ENCODE measurements at regions not wholly inside any gene's neighbourhood (a gene's known extent, or its start where the extent isn't known, plus 50 kb on each side); places are given as distances from the start of the nearest gene placed in this dataset.
"Not testable (repeated sequence)": the region's sequence is repeated elsewhere in the genome, so short reads cannot be mapped to it uniquely, and the experiment has no call there.

DNA sequence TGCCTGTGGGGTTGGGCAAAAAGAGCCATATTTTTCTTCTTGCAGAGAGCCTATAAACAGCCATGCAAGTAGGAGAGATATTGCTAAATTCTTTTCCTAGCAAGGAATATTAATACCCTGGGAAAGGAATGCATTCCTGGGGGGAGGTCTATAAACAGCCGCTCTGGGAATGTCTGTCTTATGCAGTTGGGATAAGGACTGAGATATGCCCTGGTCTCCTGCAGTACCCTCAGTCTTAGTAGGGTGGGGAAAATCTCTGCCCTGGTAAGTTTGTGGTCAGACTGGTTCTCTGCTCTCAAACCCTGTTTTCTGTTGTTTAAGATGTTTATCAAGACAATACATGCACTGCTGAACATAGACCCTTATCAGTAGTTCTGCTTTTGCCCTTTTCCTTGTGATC lies 508.3 kb downstream of the IRS1 start:
- DNase-seq (ENCODE audit: low read depth, low spot score) = not testable (repeated sequence)

DNA sequence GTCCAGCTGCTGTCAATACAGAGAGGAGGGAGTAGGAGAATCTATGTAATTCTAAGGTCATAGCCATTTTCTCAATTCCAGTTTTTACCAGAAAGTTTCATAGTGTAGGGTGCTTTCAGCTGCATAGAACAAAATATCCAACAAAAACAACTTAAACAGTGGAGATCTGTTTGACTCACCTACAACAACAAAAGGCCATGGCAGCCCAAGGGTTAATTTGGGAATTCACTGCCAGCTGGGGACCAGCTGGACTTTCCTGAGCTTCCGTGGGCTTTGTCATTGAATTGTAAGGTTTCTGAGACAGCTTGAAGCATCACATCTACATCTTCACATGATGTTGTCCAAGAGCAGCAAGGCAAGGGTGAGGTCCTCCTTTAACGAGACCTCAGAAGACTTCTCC lies 512.7 kb downstream of the IRS1 start:
- DNase-seq (ENCODE audit: low read depth, low spot score) = no peak

DNA sequence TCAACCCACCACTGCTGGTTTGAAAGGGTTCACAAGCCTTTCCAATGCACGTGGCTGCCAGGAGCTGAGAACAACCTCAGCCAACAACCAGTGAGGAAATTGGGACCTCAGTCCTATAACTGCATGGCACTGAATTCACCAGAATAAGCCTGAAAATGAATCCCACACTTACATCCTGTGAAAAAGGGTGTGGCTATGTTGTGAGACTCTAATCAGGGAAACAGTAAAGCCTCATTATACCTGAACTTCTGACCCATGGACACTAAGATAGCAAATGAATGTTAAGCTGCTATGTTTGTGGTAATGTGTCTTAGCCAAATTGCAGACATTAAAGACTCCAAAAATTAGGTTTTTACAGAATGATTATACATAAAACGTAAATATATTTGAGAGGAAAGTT lies 515.8 kb downstream of the IRS1 start:
- no peak for DNase-seq (ENCODE audit: low read depth, low spot score)

DNA sequence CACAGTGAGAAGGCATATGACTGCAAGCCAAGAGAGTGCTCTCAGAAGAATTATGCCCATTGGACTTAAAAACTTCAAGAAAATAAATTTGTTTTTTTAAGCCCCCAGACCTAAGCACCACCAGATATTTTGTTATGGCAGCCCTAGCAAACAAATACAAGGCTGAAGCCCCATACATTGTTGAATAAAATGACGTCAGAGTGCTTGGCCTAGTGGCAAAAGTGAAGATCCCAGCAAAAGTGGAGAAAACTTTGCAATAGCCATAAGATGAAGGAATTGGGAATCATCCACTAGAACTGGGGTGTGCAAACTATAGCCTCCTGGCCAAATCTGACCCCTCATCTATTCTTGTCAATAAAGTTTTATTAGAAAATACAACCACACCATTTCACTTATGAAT lies 517.5 kb downstream of the IRS1 start:
- no peak for DNase-seq (ENCODE audit: low read depth, low spot score)

DNA sequence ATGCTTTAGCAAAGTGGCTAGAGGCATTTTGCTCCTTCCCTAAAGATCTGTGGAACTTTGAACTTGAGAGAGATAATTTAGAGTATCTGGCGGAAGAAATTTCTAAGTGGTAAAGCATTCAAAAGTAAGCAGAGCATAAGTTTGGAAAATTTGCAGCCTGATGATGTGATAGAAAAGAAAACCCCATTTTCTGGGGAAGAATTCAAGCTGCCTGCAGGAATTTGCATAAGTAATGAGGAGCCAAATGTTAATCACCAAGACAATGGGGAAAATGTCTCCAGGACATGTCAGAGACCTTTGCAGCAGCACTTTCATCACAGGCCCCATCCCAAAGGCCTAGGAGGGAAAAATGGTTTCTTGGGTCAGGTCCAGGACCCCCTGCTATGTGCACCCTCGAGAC lies 519.5 kb downstream of the IRS1 start:
- DNase-seq (ENCODE audit: low read depth, low spot score) = not testable (repeated sequence)

DNA sequence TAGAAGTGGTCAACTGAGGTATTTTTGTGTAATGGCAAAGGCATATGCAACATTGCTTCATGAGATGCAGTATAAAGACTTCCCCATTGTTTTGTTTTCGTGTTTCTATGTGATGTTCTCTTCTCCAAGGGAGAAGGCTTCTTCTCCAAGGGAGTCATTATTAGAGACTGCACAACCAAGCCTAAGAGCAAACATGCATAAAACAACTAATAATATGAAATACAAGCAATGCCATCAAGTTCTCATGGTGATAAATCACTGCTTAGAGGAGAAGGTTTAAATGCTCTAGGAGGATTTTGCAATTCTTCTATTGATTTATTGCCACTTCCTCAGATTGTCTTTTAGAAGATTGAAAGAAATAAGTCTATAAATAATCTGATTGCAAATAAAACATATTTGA lies 524.4 kb downstream of the IRS1 start:
- DNase-seq (ENCODE audit: low read depth, low spot score) = no peak

DNA sequence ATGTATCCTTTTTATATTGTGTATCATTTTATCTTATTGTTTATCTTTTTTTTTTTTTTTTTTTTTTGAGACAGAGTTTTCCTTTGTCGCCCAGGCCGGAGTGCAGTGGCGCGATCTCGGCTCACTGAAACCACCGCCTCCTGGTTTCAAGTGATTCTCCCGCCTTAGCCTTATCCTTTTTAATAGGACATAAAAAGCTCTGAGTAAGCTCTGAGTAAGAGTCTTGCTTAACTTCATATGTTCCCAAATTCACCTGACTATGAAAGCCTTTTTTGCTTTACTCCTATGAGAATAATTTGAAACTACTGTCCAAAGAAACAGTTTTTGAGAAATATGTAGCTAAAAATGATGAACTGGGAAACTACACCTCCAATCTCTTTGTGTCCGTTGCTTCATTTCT lies 525.5 kb downstream of the IRS1 start:
- no peak for DNase-seq (ENCODE audit: low read depth, low spot score)

DNA sequence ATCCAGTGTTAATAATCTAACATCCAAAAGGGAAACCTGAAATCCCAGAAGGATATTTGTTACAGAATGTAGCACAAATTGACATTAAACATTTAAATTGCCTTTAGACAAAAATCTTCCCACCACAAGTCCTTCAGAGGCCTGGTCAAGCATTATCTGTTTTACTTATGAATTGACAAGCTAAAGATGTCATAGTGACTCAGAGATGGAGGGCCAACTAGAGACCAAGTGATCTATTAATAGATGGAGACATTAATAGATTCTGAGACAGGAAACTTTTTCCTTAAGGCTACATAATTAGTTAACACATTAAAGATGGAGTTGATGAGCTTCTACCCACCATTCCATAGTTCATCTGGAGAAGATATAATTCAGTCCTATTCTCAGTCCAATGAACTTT lies 526.2 kb downstream of the IRS1 start:
- no peak for DNase-seq (ENCODE audit: low read depth, low spot score)

DNA sequence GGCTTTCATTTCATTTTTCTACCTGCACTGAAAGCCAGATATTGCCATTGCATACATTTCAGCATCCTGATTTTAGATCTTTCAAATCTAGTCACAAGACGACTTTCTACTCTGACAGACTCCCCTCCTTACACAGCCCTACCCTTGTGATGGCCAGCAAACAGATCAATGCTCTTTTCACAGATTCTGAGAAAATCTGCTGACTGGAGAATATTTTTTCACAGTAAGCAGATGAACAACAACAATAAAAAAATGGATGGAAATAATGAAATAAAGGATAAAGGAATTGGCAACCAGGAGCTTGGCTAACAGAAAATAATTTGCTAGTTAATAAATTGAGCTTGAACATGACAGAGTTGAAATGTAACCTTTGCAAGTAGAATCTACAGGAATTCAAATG lies 527.2 kb downstream of the IRS1 start:
- DNase-seq (ENCODE audit: low read depth, low spot score) = no peak

DNA sequence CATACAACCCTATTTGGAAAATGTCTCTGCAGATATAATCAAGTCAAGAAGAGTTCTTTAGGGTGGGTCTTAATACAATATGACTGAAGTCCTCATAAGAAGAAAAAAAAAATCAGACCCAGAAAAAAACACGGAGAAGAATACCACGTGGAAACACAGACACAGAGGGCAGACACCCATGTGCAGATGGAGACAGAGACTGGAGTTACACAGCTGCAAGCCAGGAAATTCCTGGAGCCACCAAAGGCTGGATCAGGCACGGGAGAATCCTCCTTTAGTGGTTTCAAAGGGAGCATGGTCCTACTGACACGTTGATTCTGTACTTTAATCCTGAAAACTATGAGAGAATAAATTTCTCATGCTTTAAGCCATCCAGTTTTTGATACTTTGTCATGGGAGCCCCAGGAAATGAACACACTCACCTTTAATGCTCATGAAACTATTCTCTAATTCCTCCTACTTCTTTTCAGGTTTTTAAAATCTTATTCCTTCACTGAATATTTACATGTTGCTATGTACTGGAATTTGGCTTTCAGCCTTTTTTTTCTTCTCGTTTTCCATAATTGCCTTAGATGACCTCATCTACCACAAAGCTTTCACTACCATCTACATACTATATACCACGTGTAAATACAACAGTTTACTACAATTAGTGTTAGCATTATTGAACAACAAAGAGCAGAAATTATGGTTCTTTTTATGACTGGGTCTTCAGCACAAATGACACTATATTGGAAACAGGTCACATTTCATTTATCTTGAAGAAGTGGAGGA lies 529.1 kb downstream of the IRS1 start:
- no peak for DNase-seq (ENCODE audit: low read depth, low spot score)

DNA sequence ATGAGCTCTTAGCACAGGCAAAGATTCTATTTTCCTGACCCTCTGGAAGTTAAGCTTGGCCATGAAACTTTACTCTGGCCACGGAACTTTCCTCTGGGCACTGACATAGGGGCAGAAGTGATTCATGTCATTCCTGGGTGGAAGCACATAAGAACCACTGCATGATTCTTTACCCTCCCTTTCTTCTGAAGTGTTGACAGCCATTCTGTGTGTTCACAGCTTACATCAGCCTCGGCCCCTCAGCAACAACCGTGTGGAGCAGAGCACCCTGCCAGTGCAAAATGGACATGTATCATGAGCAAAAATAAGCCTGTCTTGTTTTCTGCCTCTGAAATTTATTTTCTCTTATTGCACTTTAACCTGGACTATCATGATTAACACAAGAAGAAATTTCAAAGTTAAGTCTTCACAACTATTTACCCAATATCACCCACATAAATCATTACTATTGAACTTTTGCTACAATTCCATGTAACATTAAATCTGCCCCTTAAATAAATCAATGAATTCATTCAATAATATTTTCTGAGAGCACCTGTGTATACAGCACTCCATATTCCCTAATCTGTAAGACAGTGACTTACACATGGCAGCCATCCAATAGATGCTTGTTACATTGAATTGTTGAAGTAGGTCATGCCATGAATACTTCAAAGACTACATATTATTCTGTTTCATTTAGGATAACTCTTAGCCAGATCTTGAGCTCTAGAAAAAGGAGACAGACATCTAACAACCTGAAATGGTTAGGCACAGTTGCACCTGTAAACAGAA lies 531.9 kb downstream of the IRS1 start:
- no peak for DNase-seq (ENCODE audit: low read depth, low spot score)

DNA sequence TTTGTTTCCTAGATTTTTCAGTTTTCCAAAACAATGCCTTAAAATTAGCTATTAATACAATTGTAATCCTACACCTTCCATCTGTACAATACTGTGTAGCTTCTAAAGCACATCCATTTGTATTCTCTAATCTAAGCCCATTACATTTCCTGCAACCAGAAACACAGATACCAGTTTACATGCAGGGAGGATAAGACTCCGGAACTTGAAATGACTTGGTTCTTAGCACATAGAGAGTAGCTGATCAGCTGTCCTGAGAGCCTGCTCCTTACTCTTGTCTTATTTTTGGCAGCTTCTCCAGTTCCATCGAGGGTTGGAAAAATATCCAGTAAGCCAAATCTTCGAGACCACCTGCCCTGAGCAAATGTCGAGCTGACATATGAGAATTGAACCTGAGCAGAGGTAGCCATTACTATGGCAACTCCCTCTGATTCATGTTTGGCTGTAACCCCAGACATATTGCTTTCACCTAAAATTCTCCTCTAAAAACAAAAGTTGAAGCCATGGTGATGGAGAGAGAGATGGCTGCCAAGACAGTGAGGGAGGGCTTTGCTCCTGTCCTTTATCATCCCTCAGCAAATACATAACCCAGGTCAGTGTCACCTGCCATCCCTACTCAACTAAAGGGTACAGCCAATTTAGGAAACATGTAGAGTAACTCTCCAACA lies 542.8 kb downstream of the IRS1 start:
- DNase-seq (ENCODE audit: low read depth, low spot score) = no peak

DNA sequence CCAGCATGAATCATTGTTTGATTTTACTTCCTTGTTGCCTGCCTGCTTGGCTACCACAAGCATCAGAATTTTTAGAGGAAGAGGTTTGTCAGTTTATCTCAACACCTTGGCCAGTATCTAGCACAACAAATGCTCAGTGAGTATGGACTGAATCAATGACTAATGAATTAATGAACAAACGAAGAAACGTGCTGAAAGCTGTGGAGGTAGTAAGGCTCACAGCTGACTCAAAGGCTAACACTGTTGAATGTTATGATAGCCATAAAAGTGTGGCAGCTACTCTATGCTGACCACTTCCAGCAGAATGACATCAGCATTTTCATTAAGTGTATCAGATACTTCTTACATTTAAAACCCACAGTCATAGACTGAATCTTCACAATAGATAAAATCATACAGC lies 543.4 kb downstream of the IRS1 start:
- DNase-seq (ENCODE audit: low read depth, low spot score) = no peak

DNA sequence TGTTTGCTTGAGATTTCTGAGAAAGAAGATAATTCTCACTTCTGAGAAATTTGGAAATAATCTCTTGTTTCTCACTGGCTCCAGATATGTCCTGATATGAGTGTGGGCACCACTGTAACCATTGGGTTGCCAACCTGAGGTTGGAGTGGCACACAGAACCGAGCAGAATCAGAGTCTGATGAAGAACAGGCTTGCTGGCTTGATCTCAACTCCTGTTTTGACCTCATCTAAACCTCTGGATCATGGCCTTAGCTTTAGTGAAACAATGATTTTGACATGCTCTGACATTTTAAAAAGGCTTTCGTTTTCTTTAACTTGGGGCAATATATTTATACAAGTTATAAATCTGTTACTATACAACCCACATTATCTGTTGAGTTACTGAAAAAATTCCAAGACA lies 548.0 kb downstream of the IRS1 start:
- no peak for DNase-seq (ENCODE audit: low read depth, low spot score)

DNA sequence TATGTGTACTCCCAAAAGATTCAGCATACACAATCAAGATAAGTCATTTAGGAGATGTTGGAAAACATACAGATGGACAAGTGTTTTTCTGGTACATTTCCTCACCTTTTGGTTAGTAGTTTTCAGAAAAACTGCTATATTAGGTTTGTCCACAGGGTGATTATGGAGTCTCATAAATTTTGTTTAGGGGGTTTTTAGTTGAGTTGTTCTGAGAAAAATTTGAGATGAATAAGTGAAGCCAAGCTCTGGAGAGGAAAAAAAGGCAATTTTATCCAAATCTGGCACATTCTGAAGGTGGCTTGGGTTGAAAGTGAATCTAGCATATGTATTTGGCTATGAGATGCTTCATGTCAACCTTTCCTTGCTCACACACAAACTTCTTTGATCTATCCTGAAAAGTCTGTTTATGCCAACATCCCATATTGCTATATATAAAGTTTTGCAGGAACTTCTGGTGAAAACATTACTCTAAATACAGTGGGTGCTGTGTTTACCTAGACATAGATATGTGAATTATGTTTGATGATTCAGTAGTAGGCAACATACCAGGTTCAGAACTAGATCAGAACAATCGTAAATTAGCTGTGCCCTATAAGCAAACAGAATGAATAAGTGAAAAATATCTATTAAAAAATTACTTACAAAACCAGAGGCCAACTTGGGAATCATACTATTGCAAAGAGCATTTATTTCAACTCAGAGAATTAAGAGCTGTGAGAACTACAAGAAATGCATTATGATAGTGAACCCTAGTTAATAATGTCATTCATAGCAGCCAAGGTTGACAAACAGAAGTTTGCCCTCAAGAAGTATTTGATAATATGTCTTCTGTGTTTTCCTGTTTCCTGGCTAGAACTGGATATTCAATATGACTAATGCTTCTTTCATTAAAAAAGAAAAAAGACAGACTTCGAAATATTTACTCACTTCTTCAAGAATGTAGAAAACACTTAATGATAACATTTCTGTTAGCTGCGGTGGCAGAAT lies 552.0 kb downstream of the IRS1 start:
- DNase-seq (ENCODE audit: low read depth, low spot score) = no peak

DNA sequence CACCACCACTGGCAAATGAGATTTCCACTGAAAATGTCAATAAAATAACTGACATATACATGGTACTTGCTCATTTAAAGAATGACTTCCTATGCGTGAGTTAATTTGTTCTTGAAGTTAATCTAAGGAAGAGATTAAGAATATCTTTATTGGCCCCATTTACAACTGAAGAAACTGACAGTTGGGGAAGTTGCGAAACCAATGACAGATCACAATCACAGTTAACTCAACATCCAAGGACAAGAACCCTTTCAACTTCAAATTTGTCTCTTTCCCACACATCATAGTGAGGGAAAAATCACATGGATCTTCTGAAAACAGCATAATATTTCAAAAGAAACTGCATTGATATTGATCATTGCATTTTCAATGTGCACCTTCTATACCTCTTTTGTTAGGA lies 565.4 kb downstream of the IRS1 start:
- no peak for DNase-seq (ENCODE audit: low read depth, low spot score)

DNA sequence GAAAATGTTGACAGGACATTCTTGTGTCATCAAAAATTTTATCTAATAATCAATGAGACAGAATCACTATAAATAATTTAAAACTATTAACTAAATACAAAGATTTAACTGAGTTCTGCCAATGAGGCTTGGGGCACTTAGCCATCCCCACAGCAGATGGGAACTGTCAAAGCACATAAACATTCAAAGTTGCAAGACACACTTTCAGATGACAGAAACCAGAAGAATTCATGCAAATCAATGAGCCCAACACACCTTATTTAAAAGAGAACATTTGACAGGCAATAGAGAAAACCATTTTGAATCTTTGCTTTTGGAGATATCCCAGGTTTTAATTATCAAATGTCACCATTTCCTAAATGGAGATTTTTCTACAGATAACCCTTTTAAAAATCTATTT lies 566.2 kb downstream of the IRS1 start:
- no peak for DNase-seq (ENCODE audit: low read depth, low spot score)

DNA sequence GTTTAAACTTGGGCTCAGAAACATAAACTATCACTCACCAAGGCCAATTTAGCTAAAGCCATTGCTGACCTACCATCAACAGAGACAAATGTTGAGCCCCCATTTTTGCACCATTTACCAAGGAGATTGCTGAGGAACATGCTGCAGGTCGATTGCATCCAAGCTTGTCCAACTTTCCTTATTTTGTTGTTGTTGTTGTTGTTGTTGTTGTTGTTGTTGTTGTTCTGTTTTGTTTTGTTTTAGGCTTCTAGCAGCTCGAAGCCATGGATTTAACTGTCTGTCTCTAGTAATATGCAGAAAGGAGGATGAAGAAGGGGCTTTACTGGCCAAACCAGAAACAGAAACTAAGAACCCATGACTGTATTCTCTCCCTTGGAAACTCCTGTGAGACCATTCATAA lies 571.5 kb downstream of the IRS1 start:
- no peak for DNase-seq (ENCODE audit: low read depth, low spot score)

DNA sequence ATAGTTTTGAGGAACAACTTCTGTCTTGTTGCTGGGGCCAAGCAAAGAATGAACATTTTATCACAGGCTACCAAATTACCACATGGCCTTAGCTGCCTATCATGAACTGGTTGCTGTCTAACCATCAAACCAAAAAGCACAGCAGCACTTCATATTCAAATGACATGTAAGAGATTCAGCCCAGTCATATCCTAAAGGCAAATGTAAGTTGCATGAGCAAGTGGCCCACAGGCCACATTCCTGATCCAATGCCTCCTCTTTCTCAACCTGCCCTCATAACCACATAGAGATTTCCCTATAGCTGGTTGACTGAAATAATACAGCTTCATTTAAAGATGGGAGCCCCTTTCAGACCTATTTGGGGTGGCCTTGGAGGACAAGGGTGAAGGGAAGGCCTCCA lies 572.3 kb downstream of the IRS1 start:
- no peak for DNase-seq (ENCODE audit: low read depth, low spot score)

DNA sequence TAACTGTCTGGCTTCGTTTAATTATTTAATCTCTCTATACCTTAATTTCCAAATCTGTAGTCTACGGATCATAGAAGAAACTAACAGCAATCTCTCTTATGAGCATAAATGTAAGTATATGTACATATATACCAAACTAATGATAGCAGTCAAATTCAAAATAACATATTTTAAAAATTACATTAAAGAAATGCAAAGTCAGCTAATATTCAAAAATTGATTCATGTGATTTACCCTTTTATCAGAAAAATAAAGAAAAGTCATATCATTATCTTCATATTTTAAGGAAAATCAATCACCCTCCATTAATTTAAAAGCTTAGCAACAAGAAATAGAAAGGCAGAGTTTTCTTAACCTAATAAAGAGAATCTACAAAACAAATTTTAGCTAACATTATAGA lies 575.9 kb downstream of the IRS1 start:
- DNase-seq (ENCODE audit: low read depth, low spot score) = no peak

DNA sequence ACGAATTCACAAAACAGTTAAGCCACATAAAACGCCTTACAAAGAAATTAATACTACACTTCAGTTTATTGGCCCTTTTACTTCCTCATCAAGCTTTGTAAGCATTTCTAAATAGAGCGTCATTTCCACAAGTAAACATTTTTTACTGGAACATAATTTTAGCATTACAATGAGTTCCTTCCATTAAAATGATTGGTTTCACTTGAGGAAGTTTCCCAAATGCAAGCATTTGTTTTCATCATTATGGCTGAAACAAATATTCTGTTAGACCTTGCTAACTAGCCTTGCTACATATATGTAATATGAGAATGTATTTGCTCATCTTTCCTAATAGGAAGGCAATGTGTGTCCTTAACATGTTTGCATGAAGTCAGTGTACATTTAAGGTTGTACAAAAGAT lies 579.1 kb downstream of the IRS1 start:
- no peak for DNase-seq (ENCODE audit: low read depth, low spot score)

DNA sequence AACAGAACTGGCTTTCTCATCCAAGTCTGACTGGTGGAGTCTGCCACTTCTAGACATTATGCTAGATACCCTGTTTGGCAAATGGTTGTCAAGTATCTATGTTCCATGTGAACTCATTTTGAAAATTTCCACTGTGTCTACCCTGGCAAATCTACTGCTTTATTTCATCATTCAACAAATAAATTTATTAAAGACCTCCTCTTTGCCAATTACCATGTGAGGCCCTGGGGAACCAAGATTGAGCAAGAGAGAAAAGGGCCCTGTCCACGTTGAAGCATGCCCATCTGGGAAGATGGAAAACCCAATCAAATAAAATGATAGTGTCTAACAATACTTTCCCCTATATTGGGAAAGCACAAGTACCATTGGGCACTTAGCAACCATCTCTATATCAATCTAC lies 582.4 kb downstream of the IRS1 start:
- DNase-seq (ENCODE audit: low read depth, low spot score) = no peak

Data from activated CD4-positive, CD25-positive, alpha-beta regulatory T cell treated with anti-CD3 and anti-CD28 coated beads, Interleukin-2, amount 50 U/mL, for 16 hours (primary cell).